ENCODE measurements at regions not wholly inside any gene's neighbourhood (a gene's known extent, or its start where the extent isn't known, plus 50 kb on each side); places are given as distances from the start of the nearest gene placed in this dataset.

GRCh38 chr15:37743826-37744225 is 190.6 kb upstream of the TMCO5A start:
- TF ChIP-seq EZH2phosphoT487 (IDR thresholded peaks at IDR 0.05; ENCODE audit: unreplicated experiment) (no peak), CTCF (conservative IDR thresholded peaks at IDR 0.05; ENCODE audit: low read depth in 2 of 2) (no peak), EZH2 (IDR thresholded peaks at IDR 0.05; ENCODE audit: low read depth, unreplicated experiment) (no peak), POLR2AphosphoS5 (IDR thresholded peaks at IDR 0.05; ENCODE audit: low read depth) (no peak), REST (IDR thresholded peaks at IDR 0.05; ENCODE audit: unreplicated experiment) (no peak), ZNF331 (CRISPR knock-in tag; IDR thresholded peaks at IDR 0.05; ENCODE audit: low read depth) (no peak), CREB1 (CRISPR knock-in tag; IDR thresholded peaks at IDR 0.05; ENCODE audit: low read depth) (no peak), ETS1 (IDR thresholded peaks at IDR 0.05) (no peak), JUNB (IDR thresholded peaks at IDR 0.05; ENCODE audit: unreplicated experiment) (no peak), ZNF462 (CRISPR knock-in tag; IDR thresholded peaks at IDR 0.05) (no peak)

All from GM23338 (cell line).